ENCODE measurements at regions not wholly inside any gene's neighbourhood (a gene's known extent, or its start where the extent isn't known, plus 50 kb on each side); places are given as distances from the start of the nearest gene placed in this dataset.

- TF ChIP-seq ELF1 (tag; IDR thresholded peaks at IDR 0.05) (no peak), XRCC4 (IDR thresholded peaks at IDR 0.05; ENCODE audit: extremely low read depth, insufficient read depth, insufficient read length) (no peak), EGR1 (conservative IDR thresholded peaks at IDR 0.05) (no peak), HDAC8 (tag; IDR thresholded peaks at IDR 0.05) (no peak), TAF1 (IDR thresholded peaks at IDR 0.05; ENCODE audit: control insufficient read depth, extremely low read depth, insufficient read depth, low read length, severe bottlenecking) (no peak), NR3C1 (CRISPR knock-in tag; IDR thresholded peaks at IDR 0.05) (no peak), ESRRA (IDR thresholded peaks at IDR 0.05; ENCODE audit: borderline replicate concordance, low read depth) (no peak), ZNF3 (CRISPR knock-in tag; IDR thresholded peaks at IDR 0.05) (no peak)
These were observed 128.1 kb upstream of the CTTNBP2NL start for GRCh38 chr1:112267929-112268328.

Measured in K562 (cell line).